Mucosa of gallbladder (tissue), 1 donor: ENCODE measurements at regions not wholly inside any gene's neighbourhood (a gene's known extent, or its start where the extent isn't known, plus 50 kb on each side); places are given as distances from the start of the nearest gene placed in this dataset.
"Not testable (repeated sequence)": the region's sequence is repeated elsewhere in the genome, so short reads cannot be mapped to it uniquely, and the experiment has no call there.

Experiments used
- DNase-seq: peaks from one replicate; pipeline ENCODE4 v3.0.0-alpha.2; 2020; ENCODE audit warnings: low spot score
- donor health status: DM: no; HTN: no; CAD: no.

DNA sequence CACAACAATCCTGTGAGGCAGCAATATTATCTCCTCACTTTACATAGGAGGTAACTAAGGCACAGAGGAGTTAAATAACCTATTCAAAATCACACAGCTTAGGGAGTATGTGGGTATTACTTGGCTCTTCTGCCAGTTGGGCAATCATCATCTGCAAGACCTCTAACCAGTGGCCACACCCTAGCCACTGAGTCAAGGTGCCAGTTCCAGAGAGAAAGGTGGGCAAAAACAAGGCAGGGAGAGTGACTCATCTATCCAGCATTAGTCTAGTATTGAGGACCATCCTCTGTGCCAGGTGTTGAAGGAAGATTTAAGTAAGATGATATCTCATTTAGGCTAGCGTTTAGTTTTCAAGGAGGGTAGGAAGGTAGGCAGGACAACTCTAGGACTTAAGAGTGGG lies 113.9 kb upstream of the EOLA2 start:
- DNase-seq, result no peak

DNA sequence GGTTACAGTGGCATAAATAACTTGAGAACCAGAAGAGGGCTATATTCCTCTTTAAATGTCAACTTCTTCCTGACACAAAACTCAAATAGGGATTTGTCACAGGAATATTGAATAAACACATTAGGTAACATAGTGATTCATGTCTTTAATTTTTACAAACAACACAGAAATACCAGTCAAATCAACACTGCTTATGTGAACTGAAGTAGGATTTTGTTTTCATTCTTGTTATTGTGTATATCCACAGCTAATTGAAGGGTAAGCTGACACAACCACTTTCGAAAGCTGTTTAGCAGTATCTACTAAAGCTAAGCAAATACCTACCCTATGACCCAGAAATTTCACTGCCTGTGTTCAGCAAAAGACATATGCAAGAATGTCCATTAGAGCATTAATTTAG lies 120.4 kb upstream of the EOLA2 start:
- DNase-seq, result no peak

DNA sequence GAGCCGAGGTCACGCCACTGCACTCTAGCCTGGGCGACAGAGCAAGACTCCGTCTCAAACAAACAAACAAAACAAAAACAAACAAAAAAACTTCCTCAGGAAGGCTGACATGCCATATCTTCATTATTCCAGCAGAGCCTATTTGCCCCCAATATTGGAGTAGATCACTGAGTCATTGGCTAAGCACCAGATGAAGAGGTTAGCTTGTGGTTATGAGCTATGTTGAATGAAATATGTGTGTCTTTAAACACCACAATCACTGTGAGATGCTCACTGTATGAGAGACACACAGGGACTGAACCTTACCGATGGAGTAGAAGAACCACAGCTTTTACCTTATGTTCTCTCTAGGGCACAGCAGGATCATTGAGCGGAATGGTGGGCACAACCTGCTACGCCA lies 122.1 kb upstream of the EOLA2 start:
- no peak for DNase-seq

DNA sequence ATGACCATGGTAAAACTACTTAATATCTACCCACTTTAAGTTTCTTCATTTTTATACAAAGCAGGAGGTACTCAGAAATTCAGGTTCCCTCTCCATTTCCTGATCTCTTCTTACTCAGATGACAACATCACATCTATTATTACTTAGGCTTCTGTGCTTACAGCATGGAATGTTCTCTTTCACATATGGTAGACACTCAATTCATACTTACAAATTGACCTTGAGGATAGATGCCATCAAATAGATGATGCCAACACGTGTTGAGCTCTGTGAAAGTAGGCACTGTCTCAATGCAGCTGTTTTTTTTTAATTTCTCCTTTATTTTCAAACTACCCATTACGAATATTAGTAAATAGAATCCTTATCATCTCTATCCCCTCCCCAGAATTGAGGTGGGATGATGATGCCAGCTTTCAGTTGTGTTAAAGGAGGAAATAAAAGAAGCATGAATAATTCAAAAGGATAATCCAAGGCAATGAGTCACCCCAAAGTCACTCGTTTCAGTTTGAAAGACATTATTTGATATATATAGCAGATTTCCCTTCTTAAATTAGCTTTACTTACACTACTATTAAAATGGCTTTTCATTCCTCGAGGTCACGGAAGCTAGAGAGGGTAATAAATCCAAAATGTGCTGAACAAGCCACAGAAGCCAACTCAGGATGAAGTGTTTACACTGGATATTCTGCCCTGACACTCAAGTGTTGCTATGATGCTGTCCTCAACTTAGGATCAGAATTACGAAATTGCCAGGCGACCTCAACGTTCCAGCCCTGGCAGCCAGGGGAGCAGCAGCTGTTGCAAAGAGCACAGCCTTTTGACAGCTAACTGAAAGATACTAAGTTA lies 124.2 kb upstream of the EOLA2 start:
- no peak for DNase-seq

DNA sequence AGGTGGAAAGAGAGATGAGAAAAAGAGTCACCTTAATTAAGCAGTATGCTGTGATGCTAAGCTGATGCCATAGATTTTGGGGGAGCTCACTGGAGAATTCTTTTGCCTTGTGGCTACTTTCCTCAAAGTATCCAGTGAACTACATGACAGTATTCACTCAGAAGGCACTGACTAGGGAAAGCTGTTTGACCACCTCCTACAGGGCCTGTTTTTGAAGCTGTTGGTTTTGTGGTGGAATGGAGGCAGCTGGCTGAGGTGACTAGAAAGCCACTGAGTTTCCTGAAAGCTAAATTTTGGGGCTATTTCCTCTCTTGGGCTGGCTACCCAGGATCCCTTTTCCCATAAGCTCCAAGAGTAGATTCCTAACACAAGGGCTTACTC lies 124.8 kb upstream of the EOLA2 start:
- DNase-seq, result no peak

DNA sequence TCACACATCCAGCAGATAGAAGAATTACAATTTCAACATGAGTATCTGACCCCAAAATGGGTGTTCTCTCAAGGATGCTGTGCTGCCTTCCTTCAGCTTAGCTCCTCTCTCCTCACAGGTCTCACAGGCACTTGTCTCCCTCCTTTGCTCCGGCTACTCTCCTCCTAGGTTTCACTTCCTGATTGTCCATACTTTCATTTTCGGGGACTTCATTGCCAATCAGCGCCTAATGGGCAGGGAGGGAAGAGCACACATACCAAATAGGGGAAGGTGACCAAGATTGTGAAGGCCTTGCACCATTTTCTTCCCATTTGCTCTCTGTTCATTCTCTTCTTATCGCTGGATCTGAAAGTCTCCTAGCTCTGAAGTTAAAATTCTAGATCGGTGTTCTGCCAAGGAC lies 125.4 kb upstream of the EOLA2 start:
- DNase-seq, result no peak

DNA sequence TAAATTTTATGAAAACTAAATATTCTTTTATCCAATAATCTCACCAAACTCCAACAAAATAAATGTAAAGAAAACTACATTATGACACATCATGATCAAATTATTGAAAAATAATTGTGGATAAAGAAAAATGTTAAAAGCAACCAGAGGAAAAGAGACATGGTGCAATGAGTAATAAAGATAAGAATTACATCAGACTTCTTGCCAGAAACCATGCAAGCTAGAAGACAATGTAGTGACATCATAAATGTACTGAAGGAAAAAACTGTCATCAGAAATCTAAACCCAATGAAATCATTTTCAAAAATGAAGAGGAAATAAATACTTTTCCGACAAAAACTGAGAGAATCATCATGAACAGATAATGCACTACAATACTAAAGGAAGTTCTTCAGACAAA lies 135.9 kb upstream of the EOLA2 start:
- no peak for DNase-seq

DNA sequence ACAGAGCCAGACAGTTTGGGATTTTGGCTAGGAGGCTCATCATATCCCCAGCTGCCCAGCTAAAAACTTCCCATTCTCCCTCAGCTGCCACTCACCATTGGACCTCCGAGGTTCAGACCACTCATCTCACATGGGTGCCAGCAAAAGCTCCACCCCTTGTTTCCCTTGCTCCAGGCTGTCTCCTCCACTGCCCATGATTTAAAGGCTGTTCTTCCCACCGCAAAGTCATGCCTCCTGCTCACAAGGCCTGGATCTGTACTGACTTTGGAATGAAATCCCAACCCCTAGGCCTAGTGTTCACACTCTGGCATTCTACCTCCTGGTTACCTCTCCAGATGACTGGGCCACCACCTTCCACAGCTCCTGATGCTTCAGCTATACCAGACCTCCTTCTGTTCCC lies 142.2 kb upstream of the EOLA2 start:
- DNase-seq, result no peak

DNA sequence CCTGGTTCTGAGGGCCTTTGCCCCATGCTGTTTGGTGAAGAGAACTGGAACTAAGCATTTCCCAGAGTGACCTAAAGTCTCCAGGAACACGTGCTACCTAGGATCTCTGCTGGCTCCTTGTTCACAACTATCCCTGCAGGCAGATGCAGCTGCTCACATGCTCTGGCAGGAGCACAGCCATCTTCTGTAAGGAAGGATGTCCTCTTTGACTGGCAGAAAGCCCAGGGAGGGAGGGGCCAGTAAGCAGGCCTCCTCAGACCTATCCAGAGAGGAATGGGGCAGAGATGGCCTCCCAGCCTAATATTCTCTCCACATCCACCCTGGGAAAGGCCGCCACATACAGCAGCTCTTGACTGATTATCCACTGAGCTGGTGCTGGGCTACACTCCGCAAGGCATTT lies 142.8 kb upstream of the EOLA2 start:
- DNase-seq, result no peak

DNA sequence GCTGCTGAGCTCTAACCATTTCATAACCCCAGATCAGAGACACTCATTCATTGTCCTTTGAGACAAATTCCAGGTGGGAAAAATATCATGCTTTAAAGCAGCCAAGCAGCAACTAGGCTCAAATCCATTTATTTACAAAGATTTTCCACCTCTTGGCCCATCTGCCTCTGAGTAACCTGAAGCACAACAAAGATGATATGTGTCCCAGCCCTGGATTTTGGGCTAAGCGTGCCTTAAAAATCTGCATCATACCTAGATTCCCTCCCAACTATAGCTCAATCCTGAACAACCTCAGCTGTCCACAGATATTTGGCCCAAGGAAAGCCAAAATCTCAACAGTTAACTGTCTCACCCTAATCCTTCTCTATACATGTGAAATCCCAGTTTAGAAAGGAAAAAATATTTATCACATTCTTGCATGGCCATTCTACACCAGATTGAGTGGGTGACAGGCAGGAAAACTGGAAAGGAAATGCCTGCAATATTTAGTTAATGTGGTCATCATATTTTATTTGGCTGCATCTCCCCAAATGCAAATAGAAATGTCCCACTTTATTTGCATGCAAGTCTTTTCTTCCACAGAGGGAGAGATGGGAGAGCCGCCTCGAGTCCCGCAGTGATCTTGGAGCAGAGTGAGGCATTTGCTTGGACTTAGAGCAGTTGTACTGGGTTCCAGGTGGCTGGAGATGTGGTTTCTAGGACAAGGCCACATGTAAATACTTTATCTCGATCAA lies 146.4 kb upstream of the EOLA2 start:
- no peak for DNase-seq

DNA sequence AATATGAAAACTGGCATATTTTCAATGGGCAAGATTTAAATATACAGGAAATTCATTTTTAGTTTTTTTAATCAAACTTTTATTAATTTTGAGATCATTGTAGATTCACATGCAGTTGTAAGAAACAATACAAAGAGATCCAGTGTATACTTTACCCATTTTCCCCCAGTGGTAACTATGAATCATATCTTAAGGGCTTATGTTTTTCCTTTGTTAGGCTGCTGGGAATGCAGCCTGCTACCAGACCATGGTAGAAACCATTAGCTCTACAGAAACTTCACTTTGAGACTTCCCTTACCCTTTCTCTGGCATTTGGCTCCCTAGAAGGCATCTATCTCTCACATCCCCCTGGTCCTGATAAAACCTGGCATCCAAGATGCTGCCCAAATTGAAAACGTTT lies 147.6 kb upstream of the EOLA2 start:
- no peak for DNase-seq

DNA sequence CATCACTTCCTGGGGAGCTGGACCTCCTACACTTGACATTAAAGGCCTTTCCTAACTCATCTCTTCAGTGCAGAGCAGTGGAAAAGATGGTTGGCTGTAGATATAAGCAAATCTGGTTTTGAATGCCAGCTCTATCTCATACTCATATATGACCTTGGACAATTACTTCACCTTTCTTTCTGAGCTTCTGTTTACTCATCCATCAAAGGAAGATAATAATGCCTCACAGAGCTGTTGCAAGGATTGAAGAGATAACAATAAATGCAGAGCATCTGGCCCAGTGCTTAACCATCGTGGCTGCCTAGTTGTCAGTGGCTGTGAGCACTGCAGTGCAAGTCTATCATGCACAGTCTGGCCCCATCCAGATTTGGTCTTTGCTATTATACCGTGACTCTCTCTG lies 148.1 kb upstream of the EOLA2 start:
- DNase-seq, result no peak

DNA sequence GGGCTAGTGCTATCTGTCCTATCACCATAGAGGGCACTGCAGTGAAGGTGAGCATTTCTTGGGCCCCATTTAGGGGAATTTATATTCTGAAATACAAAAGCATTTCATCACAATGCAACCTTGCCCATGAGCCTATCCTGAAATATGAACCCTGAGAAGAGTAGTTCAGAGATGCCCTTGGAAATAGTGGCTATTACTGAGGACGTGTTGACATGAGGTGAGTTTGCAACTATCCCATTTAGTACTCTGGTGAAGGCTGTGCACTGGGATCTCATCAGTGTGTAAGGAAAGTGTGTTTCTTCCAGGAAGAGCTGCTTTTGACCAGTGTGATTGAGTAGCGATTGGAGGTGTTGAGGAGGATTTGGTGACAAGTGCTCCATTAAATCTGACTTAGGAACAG lies 149.3 kb upstream of the EOLA2 start:
- DNase-seq, result no peak

DNA sequence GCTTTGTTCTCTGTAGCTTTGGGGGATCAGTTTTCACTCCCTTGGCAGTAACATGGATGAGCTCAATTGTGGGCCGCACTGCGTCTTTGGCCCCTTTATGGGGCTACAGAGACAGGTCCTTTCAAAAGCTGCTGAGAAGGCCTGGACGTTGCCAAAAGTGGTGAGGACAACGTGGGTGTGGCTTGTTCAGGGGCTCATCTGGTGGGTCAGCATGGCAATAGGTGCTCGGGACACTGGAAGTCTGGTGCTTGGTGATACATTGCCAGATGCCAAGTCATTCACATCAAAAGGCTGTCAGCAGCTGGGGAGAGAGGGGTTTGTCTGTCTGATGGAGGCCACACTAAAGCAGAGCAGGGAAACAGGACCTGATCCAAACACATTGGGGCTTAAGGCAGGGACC lies 149.8 kb upstream of the EOLA2 start:
- no peak for DNase-seq

DNA sequence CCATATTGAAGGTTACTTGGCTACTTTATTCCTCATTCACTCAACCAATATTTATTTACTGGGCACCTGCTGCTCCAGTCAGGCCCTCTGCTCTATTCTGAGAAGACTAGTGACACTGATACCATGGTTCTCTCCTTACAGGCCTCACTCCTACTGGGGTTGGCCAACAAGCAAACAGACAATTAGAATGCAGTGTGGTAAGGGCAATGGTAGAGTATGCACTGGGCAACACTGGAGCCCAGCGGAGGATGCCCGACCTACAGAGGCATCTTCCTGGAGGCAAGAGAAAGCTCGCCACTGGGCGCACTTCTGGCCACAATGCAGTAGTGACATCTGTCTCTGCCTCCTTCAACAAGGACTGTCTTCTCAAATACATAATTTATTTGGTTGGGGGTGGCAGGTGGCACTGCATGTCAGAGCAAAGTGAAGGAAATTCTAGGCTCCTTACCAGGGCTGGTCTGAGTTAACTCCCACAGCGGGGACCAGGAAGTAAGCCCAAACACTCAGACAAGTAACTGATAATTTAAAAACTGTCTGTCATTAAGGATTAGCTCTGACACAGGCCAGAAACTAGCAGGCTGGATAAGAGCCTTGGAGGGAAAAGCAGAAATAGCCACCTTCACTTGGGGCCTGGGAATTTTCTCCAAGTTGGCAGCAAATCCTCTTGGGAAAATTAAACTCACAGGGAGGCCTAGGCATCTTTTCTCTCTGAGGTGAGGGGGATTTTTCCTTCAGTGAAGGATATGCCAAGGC lies 150.7 kb upstream of the EOLA2 start:
- no peak for DNase-seq

DNA sequence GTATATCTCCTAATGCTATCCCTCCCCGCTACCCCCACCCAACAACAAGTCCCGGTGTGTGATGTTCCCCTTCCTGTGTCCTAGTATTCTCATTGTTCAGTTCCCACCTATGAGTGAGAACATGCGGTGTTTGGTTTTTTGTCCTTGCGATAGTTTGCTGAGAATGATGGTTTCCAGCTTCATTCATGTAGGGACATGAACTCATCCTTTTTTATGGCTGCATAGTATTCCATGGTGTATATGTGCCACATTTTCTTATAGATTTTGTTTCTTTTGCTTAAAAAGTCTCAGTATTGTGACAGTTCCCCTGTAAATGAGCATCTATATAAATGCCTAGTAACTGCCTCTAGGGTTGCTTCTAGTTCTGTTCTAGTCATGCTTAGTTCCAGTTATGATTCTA lies 153.0 kb upstream of the EOLA2 start:
- DNase-seq, result not testable (repeated sequence)

DNA sequence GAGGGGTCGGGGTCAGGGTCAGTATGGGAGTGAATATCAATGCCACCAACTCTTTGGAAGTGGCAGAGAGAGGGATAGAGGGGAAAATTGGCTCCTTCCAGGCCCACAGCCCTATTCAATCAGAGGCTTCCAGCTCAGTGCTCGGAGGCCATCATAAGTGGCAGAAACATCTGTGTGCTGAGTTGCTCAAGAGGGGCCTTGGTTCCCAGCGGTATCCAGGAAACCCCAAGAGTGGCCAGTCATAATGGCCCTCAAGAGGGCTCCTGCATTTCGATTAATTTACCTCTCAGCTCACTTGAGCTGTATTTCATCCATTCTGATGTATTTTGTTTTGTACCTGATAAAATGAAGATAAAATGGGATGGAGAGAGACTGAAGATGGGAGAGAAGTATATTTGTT lies 154.3 kb upstream of the EOLA2 start:
- no peak for DNase-seq

DNA sequence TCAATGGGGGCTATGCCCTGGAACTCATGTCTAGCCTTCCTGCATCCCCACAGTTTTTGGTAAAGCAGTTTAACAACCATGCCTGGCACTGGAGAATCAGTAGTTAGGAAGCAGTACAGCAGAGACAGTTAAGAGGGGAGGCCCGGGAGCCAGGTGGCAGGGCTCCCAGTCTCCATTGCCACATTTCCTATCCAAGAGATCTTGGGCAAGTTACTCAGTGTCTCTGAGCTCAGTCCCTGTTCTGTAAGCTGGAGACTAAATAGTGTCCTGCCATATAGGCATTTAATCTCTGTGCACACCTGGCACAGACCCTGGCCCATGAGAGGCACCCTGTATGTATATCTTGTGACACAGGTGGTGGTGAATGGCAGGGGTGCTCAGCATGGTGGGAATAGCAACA lies 156.1 kb upstream of the EOLA2 start:
- DNase-seq, result no peak

DNA sequence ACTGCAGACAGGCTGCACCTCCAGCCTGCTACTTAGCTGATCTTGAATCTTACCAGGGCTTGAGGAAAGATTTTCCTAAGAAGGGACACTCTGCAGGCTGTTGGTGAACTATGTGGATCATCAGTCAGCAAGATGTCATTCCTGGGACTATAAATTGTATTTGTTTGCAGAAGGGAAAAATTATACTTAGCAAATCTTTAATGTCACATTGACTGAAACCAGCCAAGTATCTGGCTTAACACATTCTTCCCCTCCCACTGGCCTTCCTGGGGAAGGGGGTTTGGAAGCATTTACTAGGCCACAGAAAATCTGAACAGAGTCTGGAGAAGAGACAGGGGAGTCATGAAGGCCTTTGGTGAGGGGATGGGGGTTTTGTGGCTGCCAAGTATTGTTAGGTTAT lies 156.7 kb upstream of the EOLA2 start:
- DNase-seq, result no peak

DNA sequence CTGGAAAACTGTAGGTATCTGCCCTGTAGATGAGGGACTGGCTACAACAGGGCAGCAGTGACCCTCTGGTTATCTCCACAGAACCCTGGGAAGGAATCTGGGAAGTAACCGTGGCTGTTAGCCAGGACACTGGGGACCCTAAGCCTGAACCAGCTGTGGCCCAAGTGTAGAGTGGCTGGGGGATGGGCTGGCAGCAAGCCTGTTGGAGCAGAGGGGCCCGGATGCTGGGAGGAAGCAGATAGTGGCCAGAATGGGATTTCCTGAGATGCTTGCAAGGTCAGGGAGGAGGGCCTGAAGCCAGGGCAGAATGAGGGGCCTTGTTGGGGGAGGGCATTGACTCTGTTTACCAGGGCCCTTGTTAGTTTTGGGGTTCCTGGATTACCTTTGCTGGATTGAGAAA lies 161.0 kb upstream of the EOLA2 start:
- DNase-seq, result no peak

DNA sequence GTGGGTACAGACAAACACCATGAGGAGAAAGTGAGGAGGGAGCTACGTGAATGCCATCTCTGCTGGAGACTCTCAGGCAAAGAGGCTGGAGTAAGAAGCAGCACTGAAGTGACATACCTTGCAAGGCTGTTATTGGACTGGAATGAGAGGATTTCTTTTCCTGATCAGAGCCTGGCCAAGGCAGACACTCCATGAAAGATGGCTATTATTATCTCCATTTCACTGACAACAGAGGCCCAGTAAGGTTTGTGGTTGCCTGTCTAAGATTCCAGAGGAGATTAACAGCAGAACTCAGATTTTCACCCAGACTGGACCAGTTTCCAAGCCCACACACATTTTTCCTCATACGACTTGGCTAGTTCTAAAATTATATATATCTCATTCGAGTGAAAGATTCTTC lies 162.0 kb upstream of the EOLA2 start:
- DNase-seq, result no peak

DNA sequence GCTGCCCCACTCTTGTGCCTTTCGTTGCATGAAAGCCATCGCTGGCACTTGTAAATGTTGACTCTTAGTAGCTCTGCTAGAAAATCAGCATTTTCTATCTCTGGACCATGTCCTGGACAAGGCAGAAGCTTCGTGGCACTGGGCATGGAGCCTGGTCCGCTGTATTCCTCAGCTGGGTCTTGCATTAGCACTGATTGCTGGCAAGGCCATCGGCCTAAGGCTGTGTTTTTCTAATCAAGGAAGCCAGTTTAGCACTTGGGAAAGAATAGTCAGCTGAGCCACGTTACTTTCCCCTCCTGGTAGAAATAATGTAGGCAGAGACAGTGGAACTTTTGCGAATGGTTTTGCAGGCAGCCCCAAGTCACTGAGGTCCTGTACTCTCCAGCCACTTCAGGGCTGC lies 180.2 kb upstream of the EOLA2 start:
- DNase-seq, result no peak

DNA sequence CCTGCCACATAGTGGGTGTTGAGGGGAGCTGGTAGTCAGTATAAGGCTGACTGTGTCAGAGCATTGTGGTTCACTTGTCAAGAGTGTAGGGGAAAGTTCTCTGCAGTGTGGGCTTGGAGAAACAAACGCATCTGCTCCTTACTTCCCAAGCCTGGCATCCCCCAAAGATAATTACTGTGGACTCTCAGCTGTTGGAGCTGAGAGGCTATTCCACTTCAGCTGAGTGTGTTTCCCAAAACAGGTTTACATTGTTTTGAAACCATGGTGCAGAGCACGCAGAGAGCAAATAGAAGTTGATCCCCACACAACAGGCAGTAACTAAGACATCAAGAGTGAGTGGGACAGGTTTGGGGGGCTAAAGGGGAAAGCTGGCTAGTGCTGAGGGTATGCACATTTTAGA lies 181.0 kb upstream of the EOLA2 start:
- DNase-seq, result no peak
